GM18519 (cell line): ENCODE measurements at regions not wholly inside any gene's neighbourhood (a gene's known extent, or its start where the extent isn't known, plus 50 kb on each side); places are given as distances from the start of the nearest gene placed in this dataset.

ENCODE experiments used
- ATAC-seq: cut with Tn5 transposase; IDR thresholded peaks from one replicate; pipeline ENCODE4 v1.9.1; 2021; ENCODE audit warnings: mild to moderate bottlenecking, moderate library complexity; ENCODE audit not compliant: unreplicated experiment, low FRiP score

DNA sequence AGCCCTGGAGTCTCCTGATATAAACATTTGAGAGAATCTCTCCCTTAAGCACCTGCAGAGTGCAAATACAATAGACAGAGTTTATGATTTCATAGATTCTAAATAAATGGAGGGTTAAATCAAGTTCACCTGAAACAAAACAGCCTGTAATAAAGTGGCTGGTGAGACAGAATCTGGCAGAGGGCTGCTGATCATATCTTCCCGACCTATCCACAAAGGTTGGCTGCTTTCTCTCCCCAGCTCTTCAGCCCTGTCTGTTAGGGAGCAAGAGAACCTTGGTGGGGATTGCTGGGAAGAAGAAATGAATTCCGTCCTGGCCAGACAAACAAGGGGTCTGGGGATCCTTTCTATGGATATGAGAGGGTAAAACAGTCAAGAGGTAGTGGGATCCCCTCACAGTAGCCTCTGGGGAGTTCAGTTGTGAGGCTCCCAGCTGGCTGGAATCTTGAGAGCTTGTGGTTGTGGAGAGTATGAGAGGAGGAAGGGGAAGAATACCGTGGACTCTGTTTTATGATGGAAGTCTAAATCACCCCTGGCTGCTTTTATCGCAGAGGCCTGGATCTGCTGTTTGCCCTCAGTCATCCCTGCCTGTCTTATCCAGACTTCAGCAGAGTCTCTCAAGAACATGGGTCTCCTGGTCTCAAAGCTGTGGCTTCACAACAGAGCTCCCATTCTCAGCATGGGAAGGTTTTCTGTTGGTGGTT, 451.3 kb downstream of the NTRK3 start:
- no peak for ATAC-seq

DNA sequence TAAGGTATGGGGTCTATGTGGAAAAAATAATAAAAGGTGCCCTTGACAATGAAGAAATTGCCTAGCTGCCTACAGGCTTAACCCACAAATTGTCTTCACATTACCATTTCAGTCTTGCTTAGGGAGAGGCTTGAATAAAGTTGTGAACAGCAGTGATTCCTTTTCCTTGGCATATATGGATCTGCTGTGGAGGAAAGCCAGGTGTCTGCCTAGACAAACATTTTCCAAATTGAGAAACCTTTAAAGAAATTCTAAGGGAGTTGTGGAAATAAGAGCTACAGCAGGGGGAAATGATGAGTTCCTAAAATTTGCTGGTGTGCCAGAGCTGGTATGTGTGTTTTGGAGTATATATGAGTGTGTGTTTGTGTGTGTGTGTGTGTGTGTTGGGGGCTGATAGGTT, 452.1 kb downstream of the NTRK3 start:
- ATAC-seq, result no peak

DNA sequence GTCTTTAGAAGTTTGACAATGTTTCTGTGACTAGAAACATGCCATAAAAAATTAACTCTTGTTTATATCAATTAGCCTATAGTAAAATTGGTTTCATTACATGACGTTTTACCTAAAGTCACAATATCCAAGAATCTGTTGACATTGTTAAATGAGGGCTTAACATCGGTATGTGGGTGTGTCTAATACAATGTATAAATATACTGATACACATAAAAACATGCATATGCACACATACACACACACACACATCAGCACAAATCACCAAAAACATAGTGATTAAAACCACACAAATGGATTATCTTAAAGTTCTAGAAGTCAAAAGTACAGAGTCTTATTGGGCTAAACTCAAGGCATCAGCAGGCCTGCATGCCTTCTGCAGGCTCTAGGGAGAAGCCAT, 456.7 kb downstream of the NTRK3 start:
- ATAC-seq, result no peak

DNA sequence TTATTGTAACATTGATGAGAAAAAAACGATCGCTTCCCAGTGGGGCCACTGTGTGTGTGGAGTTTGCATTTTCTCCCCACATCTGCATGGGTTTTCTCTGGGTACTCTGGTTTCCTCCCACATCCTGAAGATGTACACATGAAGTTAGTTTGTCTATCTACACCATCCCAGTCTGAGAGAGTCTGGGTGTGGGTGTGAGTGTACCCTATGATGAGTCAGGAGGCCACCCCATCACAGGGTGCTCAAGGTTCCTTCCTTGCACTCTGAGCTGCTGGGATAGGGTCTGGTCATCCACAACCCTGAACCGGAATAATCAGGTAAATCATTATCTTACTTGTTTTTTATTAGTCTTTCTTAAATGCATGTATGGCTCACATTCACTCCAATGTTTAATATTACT, 457.1 kb downstream of the NTRK3 start:
- ATAC-seq, result no peak

DNA sequence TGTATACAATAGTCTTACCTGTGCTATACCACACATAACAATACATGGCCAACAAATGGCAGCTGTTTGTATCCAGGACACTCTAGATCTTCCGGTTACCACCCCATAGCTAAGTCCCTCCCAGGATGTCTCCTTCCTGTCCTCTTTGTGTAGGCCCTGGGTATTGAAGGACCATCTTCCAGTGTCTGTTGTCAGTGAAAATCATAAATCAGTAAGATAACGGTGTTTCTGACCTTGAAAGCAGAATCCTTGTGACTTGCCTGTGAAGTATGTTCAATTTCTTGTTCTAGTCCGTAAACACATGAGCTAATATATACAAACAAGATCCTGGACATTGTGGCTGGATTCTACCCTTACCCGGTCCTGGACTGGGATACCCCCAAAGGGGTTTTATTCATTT, 462.8 kb downstream of the NTRK3 start:
- ATAC-seq, result no peak

DNA sequence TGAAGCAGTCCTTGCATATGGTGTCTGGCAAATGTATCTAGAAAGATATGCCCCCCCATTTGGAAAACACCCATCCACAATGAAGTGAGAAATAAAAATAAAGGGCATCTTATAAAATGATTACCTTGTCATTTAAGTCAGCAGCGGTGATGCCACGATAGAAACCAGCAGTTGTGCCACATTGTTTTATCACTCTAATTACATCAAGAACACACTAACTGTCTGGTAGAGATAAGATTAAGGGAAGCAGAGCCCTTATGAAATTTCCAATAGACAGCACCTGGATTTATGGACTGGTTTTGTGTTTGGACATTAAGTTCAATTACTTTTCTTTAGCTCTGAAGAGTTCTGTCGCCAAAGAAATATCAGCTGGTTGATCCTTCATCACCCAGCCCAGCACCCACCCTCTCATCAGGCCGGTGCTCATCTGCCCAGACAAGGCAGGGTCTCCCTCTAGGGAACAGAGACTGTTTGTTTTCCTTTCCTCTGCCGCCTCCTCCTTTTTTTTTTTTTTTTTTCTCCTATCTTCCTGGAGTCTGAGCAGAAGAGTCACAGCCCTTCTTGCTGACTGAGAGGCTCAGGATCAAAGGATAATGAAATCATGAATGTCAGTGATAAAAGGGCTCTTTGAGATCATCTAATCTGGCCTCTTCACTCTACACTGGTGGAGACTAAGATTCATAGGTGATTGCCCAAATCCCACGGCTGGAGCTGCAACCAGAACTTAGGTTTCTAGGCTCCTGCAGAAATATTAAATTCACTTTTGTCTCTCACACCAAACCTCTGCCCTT, 464.1 kb downstream of the NTRK3 start:
- no peak for ATAC-seq

DNA sequence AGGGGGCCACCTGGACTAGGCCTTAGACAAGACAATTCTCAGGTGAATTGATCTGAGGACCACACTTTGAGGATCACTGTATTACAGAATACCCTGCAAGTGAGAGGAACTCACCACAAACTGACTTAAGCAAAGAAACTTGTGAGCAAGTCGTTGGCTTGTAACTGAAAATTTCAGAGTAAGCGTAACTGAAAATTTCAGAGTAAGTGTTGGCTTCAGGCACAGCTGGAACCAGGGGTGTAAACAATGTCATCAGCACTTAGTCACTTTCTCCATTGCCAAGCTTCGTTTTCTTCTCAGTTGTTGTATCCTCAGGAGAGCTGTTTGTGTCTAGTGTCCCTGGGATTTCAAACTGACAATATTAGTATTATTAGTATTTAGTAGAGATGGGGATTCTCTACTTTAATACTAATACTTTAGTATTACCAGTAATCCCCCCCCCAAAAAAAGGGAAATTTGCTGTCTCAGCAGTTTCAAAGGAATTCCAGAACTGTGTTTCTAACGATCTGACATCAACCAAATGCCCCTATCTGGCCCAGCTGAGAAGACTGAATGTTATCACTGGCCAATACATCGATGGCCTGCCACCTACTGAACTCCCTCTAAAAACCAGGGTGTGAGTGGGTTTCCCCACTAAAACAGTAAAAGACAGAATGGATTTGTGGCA, 474.4 kb downstream of the NTRK3 start:
- no peak for ATAC-seq

DNA sequence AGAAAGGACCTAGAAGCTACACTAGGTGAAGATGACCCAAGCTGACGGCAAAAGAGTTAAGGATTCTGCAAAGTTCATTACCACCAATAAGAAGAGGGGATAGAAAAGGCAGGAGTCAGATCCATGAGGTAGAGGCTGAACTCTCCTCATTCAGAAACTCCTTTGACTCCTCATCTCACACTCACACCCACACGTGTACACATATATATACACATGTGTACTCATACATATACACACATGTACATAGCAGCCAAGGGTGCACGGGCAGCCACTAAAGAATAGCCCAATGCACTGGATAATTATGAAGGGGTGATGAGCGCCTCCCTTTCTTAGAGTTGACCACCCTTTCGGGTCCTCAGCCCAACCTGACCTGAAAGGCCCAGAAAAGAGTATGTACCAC, 476.8 kb downstream of the NTRK3 start:
- no peak for ATAC-seq

DNA sequence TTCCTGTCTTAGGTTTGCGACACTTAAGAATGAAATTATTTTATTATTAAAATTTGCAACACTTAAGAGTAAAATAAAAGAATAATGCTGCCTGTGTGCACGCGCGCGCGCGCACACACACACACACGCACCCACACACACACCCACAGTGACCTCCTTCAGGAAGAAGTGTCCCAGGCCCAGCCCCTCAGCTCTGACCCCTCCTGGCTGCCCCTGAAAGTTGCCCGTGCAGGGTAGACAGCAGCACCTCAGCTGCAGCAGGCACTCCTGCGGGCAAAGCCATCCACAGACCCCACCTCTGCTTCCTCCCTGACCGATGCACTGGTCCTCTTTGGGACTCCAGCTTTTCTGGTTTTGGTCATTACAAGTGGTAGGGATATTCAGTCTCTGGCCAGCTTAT, 478.2 kb downstream of the NTRK3 start:
- ATAC-seq, result no peak

DNA sequence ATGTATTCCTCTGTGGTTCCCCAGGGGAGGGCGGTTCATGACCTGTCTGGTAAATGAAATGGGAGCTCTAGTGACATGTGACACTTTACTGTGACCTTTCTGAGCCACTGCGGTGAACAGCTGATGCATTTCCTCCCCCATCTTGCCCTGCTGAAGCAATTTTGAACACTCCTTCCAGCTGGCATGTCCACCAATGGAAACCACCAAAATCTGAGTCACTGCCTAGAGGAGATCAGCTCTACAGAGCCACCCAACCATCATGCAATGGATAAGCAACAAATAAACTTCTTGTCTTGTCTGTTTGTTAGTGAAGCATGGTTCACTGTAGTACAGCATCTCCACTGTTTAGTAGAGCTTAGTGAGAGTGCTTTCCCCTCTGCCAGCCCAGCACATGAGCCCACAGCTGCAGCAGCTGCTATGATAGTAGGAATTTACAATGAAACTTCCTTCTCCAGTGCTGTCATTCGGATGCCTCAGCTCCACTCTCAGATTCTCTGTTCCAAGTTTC, 479.4 kb downstream of the NTRK3 start:
- ATAC-seq, result no peak

DNA sequence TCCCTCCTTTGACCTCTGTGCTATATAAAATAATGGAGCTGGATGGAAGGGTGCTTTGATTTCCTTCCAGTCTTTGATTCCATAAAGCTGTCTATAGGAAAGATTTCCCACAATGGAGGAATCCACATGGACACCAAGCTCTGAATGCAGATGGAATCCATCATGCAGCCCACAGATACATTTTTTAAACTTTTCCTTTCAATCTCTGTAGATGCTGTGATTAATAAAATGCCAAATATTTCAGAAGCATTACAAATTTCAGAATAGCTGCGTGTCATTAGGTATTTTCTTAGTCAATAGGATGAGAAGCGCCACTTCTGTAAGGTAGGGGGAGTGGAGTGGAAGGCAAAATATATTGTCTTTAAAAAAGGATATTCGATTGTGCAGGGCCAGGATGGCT, 489.0 kb downstream of the NTRK3 start:
- no peak for ATAC-seq

DNA sequence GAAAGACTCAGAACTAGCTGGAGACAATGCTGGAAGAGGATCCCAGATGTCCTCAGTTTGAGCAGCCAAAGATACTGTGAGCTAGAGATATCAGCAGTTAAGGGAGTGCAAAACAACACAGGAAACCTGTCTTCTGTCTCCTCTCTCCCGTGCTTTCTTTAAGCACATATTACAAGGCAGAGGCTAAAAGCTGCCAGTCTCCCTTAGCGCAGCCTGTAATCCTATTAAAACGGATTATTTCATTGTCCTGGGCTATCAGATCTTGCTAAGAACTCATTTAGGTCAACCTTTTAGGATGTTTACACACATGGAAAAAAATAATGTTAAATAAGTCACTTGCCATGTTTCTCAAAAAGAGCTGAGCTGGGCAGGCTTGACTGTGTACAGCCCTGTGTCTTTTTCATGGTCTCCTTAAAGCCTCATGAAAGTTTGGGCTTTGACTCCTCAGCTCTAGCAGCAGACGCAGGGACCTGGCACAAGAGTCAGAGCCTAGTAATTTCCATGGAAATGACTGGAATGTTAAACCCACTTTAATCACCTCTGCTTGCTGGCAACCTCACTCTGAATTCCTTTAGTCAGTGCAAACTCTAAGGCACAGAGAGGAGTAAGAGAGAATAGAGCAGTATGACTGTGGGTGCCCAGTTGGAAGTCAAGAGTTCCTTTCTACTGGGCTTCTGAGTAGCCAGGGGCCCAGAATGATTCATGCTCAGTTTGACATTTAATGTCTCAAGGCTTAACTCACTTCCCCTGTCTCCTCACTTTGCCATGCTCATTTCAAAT, 491.9 kb downstream of the NTRK3 start:
- ATAC-seq, result no peak

DNA sequence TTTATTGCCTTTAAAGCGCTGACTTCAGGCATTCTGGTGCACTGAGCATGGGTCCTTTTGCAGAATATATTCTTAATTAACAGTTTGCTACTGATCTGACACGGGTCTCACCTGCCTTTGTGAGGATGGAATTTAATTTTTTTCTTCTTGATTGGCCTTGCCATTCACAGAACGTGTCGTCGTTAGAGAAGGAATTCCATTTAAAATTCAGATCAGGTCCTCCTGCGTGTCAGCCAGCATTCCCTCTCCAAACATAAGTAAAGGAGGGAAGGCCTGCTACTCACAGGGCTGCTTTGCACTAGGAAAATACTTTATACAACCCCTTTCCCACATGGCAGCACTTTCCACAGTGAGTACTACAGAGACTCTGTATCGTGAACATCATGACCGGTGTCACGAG, 492.7 kb downstream of the NTRK3 start:
- no peak for ATAC-seq

DNA sequence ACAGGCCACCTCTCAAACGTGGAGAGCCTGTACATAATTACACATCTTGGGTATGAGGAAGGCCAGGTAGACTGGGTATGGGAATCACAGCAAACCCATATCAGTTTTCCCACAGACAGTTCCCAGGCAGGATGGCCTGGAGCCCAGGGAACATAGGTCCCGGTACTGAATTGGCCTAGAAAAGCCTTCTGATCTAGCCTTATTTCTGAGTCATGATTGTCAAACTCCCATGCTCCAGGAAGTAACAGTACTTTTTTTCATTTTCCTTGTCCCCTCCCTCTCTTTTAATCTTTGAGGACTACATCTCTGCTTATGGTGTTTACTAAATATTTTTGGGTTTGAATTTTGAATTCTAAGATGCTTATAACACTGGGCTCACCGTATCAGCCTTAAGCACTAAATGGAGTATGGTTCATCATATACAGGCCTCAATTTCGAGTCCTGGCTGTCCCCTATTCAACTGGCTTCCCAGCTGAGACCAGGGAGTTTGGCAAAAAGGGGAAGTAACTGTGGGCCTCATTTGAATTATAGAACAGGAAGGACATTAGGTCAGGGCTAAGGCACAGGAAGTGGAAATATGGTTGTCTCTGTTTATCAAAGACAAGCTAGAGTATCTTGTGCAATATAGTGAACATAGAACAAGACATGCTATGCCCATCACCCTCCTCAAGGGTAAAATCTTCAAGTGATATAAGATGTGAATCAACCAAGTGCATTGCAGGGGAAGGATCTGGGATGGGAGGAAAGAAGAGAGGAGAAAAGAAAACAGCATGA, 494.6 kb downstream of the NTRK3 start:
- ATAC-seq, result peak; percentile 65

DNA sequence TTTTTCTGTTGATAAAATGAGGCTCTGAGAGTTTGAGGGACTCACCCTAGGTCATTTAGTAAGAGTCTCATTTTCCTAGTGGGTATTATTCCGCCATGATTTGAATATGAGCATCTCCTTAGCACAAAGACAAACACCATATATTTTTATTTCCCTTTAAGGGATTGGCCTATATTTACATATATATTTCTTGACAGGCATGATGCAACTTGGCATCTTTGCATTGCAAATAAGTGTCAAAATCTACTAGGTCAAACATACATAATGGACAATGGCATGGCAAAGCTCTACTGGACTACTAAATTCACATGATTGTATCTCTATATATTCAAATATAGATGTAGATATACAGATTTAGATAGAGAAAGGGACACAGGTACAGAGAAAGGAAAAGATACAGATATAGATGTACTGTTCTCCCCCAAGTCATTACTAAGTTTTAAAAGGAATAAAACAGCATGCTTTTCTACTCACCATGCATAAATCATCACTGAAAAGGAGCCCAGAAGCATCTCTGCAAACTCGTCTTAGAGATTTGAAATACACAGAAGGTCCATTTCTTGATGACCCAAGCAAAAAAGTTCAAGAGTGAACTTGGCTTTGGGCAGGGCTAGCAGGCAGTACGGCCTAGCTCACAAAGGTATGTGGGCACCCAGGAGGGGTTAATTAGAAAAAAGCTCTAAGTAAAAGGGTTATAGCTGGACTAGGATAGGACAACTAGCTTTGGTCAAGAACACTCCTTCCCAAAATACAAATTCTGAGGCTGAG, 495.8 kb downstream of the NTRK3 start:
- ATAC-seq, result no peak

DNA sequence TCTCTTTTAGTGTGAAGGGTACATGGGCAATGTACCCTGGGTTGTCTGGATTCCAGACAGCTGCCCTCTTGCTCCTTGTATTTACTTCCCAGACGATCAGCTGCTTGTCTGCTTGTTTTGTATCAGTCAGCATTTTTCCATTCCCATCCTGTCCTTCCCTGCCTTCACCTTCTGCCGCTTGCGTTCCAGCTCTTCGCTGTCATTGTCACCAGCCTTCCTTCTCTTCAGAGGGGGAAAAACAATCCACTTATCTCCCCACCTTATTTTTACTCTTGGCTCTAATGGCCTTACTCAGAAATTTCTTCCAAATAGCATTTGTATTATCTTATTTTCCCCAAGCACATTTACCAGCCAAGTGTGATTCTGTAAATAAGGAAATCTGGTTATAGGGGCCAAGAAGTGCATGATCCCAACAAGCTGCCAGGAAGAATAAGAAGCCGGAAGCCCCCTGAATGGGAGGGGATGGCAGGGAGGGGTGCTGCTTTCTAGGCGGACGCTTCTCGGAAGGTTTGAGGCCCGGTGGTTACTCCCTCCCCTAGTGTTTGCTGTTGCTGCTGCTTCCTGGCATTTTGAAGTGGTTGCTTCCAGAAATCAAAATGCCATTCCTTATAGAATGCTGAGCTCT, 497.6 kb downstream of the NTRK3 start:
- ATAC-seq, result no peak

DNA sequence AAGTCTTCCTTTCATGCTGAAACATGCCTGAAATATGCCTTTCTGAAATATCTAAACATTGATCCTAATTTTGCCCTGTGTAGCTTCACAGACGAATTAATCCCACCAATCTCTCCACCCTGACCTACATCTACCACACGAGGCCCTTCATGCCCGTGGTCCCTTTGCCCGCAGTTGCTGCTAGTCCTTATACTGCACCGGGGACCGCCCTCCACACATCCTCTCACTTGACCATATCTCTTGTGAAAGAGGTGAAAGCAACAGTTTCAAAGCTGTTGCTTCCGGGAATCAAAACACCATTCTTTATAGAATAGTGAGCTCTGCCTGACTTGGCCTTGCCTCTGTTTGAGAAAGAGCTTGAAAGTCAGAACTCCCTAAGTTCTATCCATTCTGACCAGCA, 499.5 kb downstream of the NTRK3 start:
- no peak for ATAC-seq

DNA sequence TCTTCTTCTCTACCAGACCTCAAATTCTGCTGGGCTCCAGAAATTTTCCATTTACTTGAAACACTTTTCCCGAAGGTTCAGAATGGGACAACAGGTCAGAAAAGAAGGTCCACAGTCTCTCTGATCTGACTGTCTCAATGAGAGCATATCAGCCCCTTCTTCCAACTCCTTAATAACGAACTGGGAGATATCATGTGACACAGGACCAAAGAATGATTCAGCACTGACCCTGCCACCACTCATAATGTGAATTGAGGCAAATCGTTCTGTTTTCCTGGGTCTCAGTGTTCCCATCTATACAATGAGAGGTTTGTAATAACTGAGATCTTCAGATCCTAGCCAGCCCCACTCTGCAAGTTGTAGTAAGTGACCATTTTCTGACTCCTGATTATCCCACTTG, 500.5 kb downstream of the NTRK3 start:
- no peak for ATAC-seq

DNA sequence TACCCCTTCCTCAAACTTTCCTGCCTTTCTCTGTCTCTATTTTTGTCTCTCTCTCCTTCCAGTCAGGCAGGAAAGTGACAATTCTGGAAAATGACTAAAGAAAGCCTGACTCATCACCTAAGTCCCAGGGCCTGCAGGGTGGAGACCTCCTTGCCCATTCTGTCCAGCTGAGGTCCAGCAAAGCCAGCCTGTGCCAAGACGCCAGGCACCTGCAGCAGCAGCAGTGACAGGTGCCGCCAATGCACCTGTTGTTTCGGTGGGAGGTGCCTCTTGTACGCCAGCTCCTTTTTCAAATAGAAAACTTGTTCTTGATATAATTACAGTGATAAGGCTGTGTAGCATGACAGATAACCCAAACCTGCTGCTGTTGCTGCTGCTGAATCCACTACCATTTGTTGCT, 501.3 kb downstream of the NTRK3 start:
- no peak for ATAC-seq
